ENCODE measurements at regions not wholly inside any gene's neighbourhood (a gene's known extent, or its start where the extent isn't known, plus 50 kb on each side); places are given as distances from the start of the nearest gene placed in this dataset.

DNA sequence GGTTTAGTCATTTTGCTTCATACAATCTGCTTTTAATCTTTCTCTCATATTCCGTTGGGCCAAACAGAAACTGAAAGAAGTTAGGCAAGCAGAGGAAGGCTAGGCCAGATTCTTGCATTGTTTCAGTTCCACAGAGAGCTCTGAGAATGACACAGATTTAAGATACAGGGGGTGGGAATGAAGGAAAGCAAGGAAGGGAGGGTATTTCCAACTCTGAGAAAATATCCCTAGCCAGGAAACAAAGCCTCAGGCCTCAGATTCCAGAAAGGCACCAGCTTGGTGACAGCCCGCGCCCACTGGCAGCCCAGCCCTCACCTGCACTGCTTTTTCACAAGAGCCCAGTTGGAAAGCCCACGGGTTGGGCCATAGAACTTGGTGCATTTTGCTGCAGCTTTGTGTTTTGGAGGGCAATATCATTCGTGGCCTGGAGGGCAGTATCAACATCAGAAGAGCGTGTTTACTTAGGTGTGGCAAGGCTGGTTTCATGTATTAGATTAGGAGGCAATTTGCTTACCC lies 63.5 kb downstream of the ENC1 start:
- Histone ChIP-seq H3K36me3 (ENCODE audit: insufficient read depth, low read length, poor library complexity, severe bottlenecking) (no peaks in the 10 kb centered on the region), H3K4me3 (ENCODE audit: low read depth, low read length, poor library complexity, severe bottlenecking) (no peak overlapping the region), H3K4me1 (ENCODE audit: insufficient read depth, low read length, poor library complexity, severe bottlenecking) (peaks cover 10% of the 10 kb centered on the region), H3K27me3 (replicated peaks; ENCODE audit: insufficient read depth, low read depth, low read length, poor library complexity) (no peaks in the 10 kb centered on the region), H3K9me3 (ENCODE audit: low read depth, low read length, poor library complexity, severe bottlenecking) (no peaks in the 10 kb centered on the region), H3K27ac (ENCODE audit: low read depth, low read length, poor library complexity, severe bottlenecking) (no peak overlapping the region)
- intact Hi-C loops (cut with micrococcal nuclease; ENCODE audit: unreplicated experiment), result no loop called here
- DNase-seq (ENCODE audit: low spot score), result no peak
- CTCF ChIA-PET, result no interaction called here
- POLR2A ChIA-PET (ENCODE audit: low non-redundant PET), result no interaction called here
- no TSS peak for BruUV-seq (replicated peaks)
- TF ChIP-seq, protein P1, sequence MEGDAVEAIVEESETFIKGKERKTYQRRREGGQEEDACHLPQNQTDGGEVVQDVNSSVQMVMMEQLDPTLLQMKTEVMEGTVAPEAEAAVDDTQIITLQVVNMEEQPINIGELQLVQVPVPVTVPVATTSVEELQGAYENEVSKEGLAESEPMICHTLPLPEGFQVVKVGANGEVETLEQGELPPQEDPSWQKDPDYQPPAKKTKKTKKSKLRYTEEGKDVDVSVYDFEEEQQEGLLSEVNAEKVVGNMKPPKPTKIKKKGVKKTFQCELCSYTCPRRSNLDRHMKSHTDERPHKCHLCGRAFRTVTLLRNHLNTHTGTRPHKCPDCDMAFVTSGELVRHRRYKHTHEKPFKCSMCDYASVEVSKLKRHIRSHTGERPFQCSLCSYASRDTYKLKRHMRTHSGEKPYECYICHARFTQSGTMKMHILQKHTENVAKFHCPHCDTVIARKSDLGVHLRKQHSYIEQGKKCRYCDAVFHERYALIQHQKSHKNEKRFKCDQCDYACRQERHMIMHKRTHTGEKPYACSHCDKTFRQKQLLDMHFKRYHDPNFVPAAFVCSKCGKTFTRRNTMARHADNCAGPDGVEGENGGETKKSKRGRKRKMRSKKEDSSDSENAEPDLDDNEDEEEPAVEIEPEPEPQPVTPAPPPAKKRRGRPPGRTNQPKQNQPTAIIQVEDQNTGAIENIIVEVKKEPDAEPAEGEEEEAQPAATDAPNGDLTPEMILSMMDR (conservative IDR thresholded peaks at IDR 0.05; ENCODE audit: low read depth, low read length), result no peak
- no peak for TF ChIP-seq EZH2 (IDR thresholded peaks at IDR 0.05; ENCODE audit: borderline replicate concordance, low read depth, low read length, poor library complexity, severe bottlenecking)

- CTCF ChIA-PET, result interaction anchor here (0.8 kb wide), 1 partner anchor 65 kb away, joined by 19 read pairs; the partner anchor contains the start of gene ENC1
- intact Hi-C loops (cut with micrococcal nuclease; ENCODE audit: unreplicated experiment), result no loop called here
Measured at GRCh38 chr5:74575741-74576538, 64.6 kb downstream of the ENC1 start.

DNA sequence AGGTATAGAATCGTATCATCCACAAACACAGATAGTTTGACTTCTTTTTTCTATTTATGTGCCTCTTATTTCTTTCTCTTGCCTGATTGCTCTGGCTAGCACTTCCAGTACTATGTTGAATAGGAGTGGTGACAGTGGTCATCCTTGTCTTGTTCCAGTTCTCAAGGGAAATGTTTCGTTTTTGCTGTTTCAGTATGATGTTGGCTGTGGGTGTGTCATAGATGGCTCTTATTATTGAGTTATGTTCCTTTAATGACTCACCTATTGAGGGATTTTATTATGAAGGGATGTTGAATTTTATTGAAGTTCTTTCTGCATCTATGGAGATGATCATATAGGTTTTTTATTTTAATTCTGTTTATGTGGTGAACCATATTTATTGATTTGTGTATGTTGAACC lies 70.3 kb downstream of the ENC1 start:
- no peak for DNase-seq (ENCODE audit: low spot score)
- no peaks in the 10 kb centered on the region for H3K27me3 ChIP-seq (replicated peaks; ENCODE audit: insufficient read depth, low read depth, low read length, poor library complexity)
- no peaks in the 10 kb centered on the region for H3K36me3 ChIP-seq (ENCODE audit: insufficient read depth, low read length, poor library complexity, severe bottlenecking)
- POLR2A ChIA-PET (ENCODE audit: low non-redundant PET), result no interaction called here
- H3K4me1 ChIP-seq (ENCODE audit: insufficient read depth, low read length, poor library complexity, severe bottlenecking), result no peaks in the 10 kb centered on the region
- H3K4me3 ChIP-seq (ENCODE audit: low read depth, low read length, poor library complexity, severe bottlenecking), result no peak overlapping the region
- no peaks in the 10 kb centered on the region for H3K9me3 ChIP-seq (ENCODE audit: low read depth, low read length, poor library complexity, severe bottlenecking)
- no peak for TF ChIP-seq EZH2 (IDR thresholded peaks at IDR 0.05; ENCODE audit: borderline replicate concordance, low read depth, low read length, poor library complexity, severe bottlenecking)
- TF ChIP-seq, protein P1 (conservative IDR thresholded peaks at IDR 0.05; ENCODE audit: low read depth, low read length), result no peak
- H3K27ac ChIP-seq (ENCODE audit: low read depth, low read length, poor library complexity, severe bottlenecking), result no peak overlapping the region
- intact Hi-C loops (cut with micrococcal nuclease; ENCODE audit: unreplicated experiment), result no loop called here
- no TSS peak for BruUV-seq (replicated peaks)
- CTCF ChIA-PET, result no interaction called here

More at GRCh38 chr5:74575741-74576538, 64.6 kb downstream of the ENC1 start:
- no peak for TF ChIP-seq EZH2 (IDR thresholded peaks at IDR 0.05; ENCODE audit: borderline replicate concordance, low read depth, low read length, poor library complexity, severe bottlenecking)
- TF ChIP-seq, protein P1 (conservative IDR thresholded peaks at IDR 0.05; ENCODE audit: low read depth, low read length), result no peak
- no peak overlapping the region for H3K4me3 ChIP-seq (ENCODE audit: low read depth, low read length, poor library complexity, severe bottlenecking)
- H3K4me1 ChIP-seq (ENCODE audit: insufficient read depth, low read length, poor library complexity, severe bottlenecking), result peaks cover 10% of the 10 kb centered on the region
- POLR2A ChIA-PET (ENCODE audit: low non-redundant PET), result interaction anchor here (0.7 kb wide), 1 partner anchor 58 kb away, joined by 16 read pairs; no protein-coding TSS in a partner anchor
- H3K9me3 ChIP-seq (ENCODE audit: low read depth, low read length, poor library complexity, severe bottlenecking), result no peaks in the 10 kb centered on the region
- H3K27ac ChIP-seq (ENCODE audit: low read depth, low read length, poor library complexity, severe bottlenecking), result no peak overlapping the region
- no TSS peak for BruUV-seq (replicated peaks)
- no peaks in the 10 kb centered on the region for H3K36me3 ChIP-seq (ENCODE audit: insufficient read depth, low read length, poor library complexity, severe bottlenecking)
- no peaks in the 10 kb centered on the region for H3K27me3 ChIP-seq (replicated peaks; ENCODE audit: insufficient read depth, low read depth, low read length, poor library complexity)
- DNase-seq (ENCODE audit: low spot score), result peak; percentile 77
